Stomach (tissue), 8 donors: ENCODE measurements at regions not wholly inside any gene's neighbourhood (a gene's known extent, or its start where the extent isn't known, plus 50 kb on each side); places are given as distances from the start of the nearest gene placed in this dataset.

ENCODE experiments used
- DNase-seq, 2 donors: peaks; one replicate each; pipeline versions ENCODE4 v3.0.0 to v3.0.0-alpha.2; 2013 to 2019
- H3K27ac ChIP-seq, 5 donors: fragments of 200-600 bp in 4 of 5; sonication (generic) in 4 of 5; one replicate each; pipeline ENCODE4 v1.5.1; 2013 to 2019; ENCODE audit warnings: mild to moderate bottlenecking in 1 of 5, moderate library complexity in 1 of 5
- H3K27me3 ChIP-seq, 3 donors: fragments of 200-600 bp; sonication (generic); one replicate each; pipeline ENCODE4 v1.5.1; 2017 to 2019; ENCODE audit warnings: mixed run types in 1 of 3
- H3K36me3 ChIP-seq, 4 donors: fragments of 200-600 bp; sonication (generic); 1 replicate in 3 of 4; 2 replicates in 1 of 4; pipeline ENCODE4 v1.5.1; 2016 to 2019
- H3K4me1 ChIP-seq, 4 donors: fragments of 200-600 bp; sonication (generic); one replicate each; pipeline ENCODE4 v1.5.1; 2016 to 2019
- H3K4me3 ChIP-seq, 4 donors: fragments of 200-600 bp; sonication (generic) in 3 of 4; one replicate each; pipeline ENCODE4 v1.5.1; 2016 to 2019; ENCODE audit warnings: mild to moderate bottlenecking in 1 of 4
- H3K9me3 ChIP-seq, 4 donors: fragments of 200-600 bp; sonication (generic); one replicate each; pipeline ENCODE4 v1.5.1; 2016 to 2019
- CTCF ChIP-seq, 7 experiments: fragments of 450-650 bp in 4 of 7; fragments of 200-600 bp in 3 of 7; sonication (generic) in 3 of 7; IDR thresholded peaks; one replicate each; pipeline ENCODE4 v1.5.1; 2016 to 2019; ENCODE audit warnings: antibody characterized with exemption in 7 of 7, control low read depth in 2 of 7, mild to moderate bottlenecking in 1 of 7
- EP300 ChIP-seq: sonication (generic); formaldehyde crosslinking; IDR thresholded peaks from one replicate; pipeline ENCODE4 v1.6.1; 2017; ENCODE audit warnings: antibody characterized with exemption
- POLR2A ChIP-seq, 4 donors: fragments of 450-650 bp; IDR thresholded peaks; one replicate each; pipeline ENCODE4 v1.6.1; 2016; ENCODE audit warnings: antibody characterized with exemption in 4 of 4, control low read depth in 2 of 4, mild to moderate bottlenecking in 1 of 4, moderate library complexity in 1 of 4
- POLR2AphosphoS5 ChIP-seq, 3 donors: sonication (generic); formaldehyde crosslinking; IDR thresholded peaks; one replicate each; pipeline ENCODE4 v1.6.1; 2016; ENCODE audit warnings: antibody characterized with exemption in 3 of 3
- WGBS, 5 donors: extraction: QIAGEN DNeasy Blood & Tissue Kit in 3 of 5; methylation state at CpG; one replicate each; pipeline versions ENCODE4 v1.1.5 to v1.1.7; 2013 to 2018; 5-methylcytosine and 5-hydroxymethylcytosine counted together
- intact Hi-C: fragments of 100-400 bp; cut with DNase I; formaldehyde crosslinking; loops from one replicate; pipeline ENCODE4 v1.15.1; 2023; ENCODE audit warnings: low total_unique reads
- donor health status: healthy with polysubstance abuse.
- donor health status: Bipolar disorder and iron deficiency.
- donor health status: healthy.

GRCh38 chr2:84283506-84283905 lies 175.6 kb downstream of the SUCLG1 start:
- WGBS, 5 donors = 43 to 58% (median 50%) methylated on average over 3 of the region's 3 CpGs
- peak in 1 of 2 donors; percentile 23 for DNase-seq
- TF ChIP-seq EP300 = no peak
- TF ChIP-seq CTCF (IDR thresholded peaks at IDR 0.05) = no peak
- no peak for TF ChIP-seq POLR2AphosphoS5 (IDR thresholded peaks at IDR 0.05)
- no peak for TF ChIP-seq POLR2A (IDR thresholded peaks at IDR 0.05)
- H3K27ac ChIP-seq = no peak overlapping the region
- no peaks in the 10 kb centered on the region for H3K36me3 ChIP-seq
- no peaks in the 10 kb centered on the region for H3K4me1 ChIP-seq
- no peaks in the 10 kb centered on the region for H3K27me3 ChIP-seq
- intact Hi-C loops = no loop called here
- no peaks in the 10 kb centered on the region for H3K9me3 ChIP-seq
- no peak overlapping the region for H3K4me3 ChIP-seq

- no peak overlapping the region for H3K4me3 ChIP-seq
- no peak for TF ChIP-seq CTCF (IDR thresholded peaks at IDR 0.05)
- no peak for TF ChIP-seq EP300
- no peak for TF ChIP-seq POLR2A (IDR thresholded peaks at IDR 0.05)
- TF ChIP-seq POLR2AphosphoS5 (IDR thresholded peaks at IDR 0.05) = no peak
- H3K36me3 ChIP-seq = no peaks in the 10 kb centered on the region
- no peak for DNase-seq
- H3K9me3 ChIP-seq = no peaks in the 10 kb centered on the region
- 76 to 89% (median 82%) methylated on average over 3 of the region's 3 CpGs for WGBS, 5 donors
- H3K27me3 ChIP-seq = no peaks in the 10 kb centered on the region
- H3K4me1 ChIP-seq = no peaks in the 10 kb centered on the region
- no peak overlapping the region for H3K27ac ChIP-seq
- intact Hi-C loops = no loop called here
Measured at GRCh38 chr2:84281510-84281909, 177.6 kb downstream of the SUCLG1 start.

GRCh38 chr2:84280873-84281272 lies 178.2 kb downstream of the SUCLG1 start:
- intact Hi-C loops = no loop called here
- WGBS, 5 donors = 29 to 45% (median 33%) methylated on average over 1 of the region's 1 CpG
- Histone ChIP-seq H3K36me3 (no peaks in the 10 kb centered on the region), H3K9me3 (no peaks in the 10 kb centered on the region), H3K27me3 (no peaks in the 10 kb centered on the region), H3K4me1 (no peaks in the 10 kb centered on the region), H3K27ac (no peak overlapping the region), H3K4me3 (no peak overlapping the region)
- TF ChIP-seq POLR2AphosphoS5 (IDR thresholded peaks at IDR 0.05) = no peak
- TF ChIP-seq EP300 = no peak
- no peak for TF ChIP-seq CTCF (IDR thresholded peaks at IDR 0.05)
- TF ChIP-seq POLR2A (IDR thresholded peaks at IDR 0.05) = no peak
- DNase-seq = no peak

GRCh38 chr2:84278386-84278785 lies 180.7 kb downstream of the SUCLG1 start:
- no peak overlapping the region for H3K4me3 ChIP-seq
- TF ChIP-seq POLR2A (IDR thresholded peaks at IDR 0.05) = no peak
- no peak for TF ChIP-seq POLR2AphosphoS5 (IDR thresholded peaks at IDR 0.05)
- no peak for TF ChIP-seq CTCF (IDR thresholded peaks at IDR 0.05)
- no peak for TF ChIP-seq EP300
- no peaks in the 10 kb centered on the region for H3K27me3 ChIP-seq
- no peaks in the 10 kb centered on the region for H3K4me1 ChIP-seq
- no peak for DNase-seq
- WGBS, 5 donors = 74 to 95% (median 85%) methylated on average over 2 of the region's 2 CpGs
- no peaks in the 10 kb centered on the region for H3K9me3 ChIP-seq
- no peak overlapping the region for H3K27ac ChIP-seq
- intact Hi-C loops = no loop called here
- H3K36me3 ChIP-seq = no peaks in the 10 kb centered on the region
